ENCODE measurements at regions not wholly inside any gene's neighbourhood (a gene's known extent, or its start where the extent isn't known, plus 50 kb on each side); places are given as distances from the start of the nearest gene placed in this dataset.
"Not testable (repeated sequence)": the region's sequence is repeated elsewhere in the genome, so short reads cannot be mapped to it uniquely, and the experiment has no call there.

DNA sequence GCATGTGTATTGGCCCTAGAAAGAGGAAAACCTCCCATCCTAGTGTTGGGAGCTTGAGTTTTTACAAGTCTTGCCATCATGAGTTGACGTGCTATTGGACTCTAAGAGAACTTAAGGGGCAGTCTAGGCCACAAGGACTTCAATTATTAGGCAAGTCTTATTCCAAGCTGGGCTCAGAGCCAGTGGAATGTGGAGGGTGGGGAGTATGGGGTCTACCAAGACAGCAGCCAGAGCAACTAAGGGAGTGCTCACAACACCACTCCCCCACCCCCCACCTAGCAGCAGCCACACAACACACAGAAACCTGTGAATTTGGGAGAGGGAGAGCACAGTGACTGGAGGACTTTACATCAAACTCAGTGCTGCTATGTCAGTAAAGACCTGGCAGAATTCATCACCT is 1625.6 kb downstream of the SPATA31A7 start:
- TF ChIP-seq, protein P1, sequence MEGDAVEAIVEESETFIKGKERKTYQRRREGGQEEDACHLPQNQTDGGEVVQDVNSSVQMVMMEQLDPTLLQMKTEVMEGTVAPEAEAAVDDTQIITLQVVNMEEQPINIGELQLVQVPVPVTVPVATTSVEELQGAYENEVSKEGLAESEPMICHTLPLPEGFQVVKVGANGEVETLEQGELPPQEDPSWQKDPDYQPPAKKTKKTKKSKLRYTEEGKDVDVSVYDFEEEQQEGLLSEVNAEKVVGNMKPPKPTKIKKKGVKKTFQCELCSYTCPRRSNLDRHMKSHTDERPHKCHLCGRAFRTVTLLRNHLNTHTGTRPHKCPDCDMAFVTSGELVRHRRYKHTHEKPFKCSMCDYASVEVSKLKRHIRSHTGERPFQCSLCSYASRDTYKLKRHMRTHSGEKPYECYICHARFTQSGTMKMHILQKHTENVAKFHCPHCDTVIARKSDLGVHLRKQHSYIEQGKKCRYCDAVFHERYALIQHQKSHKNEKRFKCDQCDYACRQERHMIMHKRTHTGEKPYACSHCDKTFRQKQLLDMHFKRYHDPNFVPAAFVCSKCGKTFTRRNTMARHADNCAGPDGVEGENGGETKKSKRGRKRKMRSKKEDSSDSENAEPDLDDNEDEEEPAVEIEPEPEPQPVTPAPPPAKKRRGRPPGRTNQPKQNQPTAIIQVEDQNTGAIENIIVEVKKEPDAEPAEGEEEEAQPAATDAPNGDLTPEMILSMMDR (IDR thresholded peaks at IDR 0.05; ENCODE audit: poor library complexity): not testable (repeated sequence)
- TF ChIP-seq EZH2phosphoT487 (IDR thresholded peaks at IDR 0.05; ENCODE audit: low read depth, severe bottlenecking, unreplicated experiment); EZH2 (IDR thresholded peaks at IDR 0.05; ENCODE audit: borderline replicate concordance): not testable (repeated sequence)
